HEK293 (cell line): ENCODE measurements at regions not wholly inside any gene's neighbourhood (a gene's known extent, or its start where the extent isn't known, plus 50 kb on each side); places are given as distances from the start of the nearest gene placed in this dataset.

ENCODE experiments used
- OSR2 ChIP-seq: fragments of 450-650 bp; formaldehyde crosslinking; IDR thresholded peaks from 2 replicates; pipeline ENCODE4 v1.5.1; 2016; ENCODE audit warnings: missing biosample characterization, missing genetic modification characterization
- ZBTB17 ChIP-seq: fragments of 450-650 bp; formaldehyde crosslinking; IDR thresholded peaks from 2 replicates; pipeline ENCODE4 v1.5.1; 2016; ENCODE audit warnings: missing biosample characterization, missing genetic modification characterization
- ZNF184 ChIP-seq: fragments of 450-650 bp; IDR thresholded peaks from 2 replicates; pipeline ENCODE4 v1.5.1; 2018; ENCODE audit warnings: missing biosample characterization, mild to moderate bottlenecking, missing genetic modification characterization
- TF ChIP-seq, protein P1 (sequence below): fragments of 450-650 bp; formaldehyde crosslinking; IDR thresholded peaks from 2 replicates; pipeline ENCODE4 v1.5.1; 2016; ENCODE audit warnings: missing biosample characterization, missing genetic modification characterization
- TF ChIP-seq, protein P2 (sequence below): fragments of 450-650 bp; formaldehyde crosslinking; IDR thresholded peaks from 2 replicates; pipeline ENCODE4 v1.5.1; 2016; ENCODE audit warnings: missing biosample characterization, missing genetic modification characterization
- TF ChIP-seq, protein P3 (sequence below): fragments of 450-650 bp; formaldehyde crosslinking; IDR thresholded peaks from 2 replicates; pipeline ENCODE4 v1.5.1; 2016; ENCODE audit warnings: missing biosample characterization, missing genetic modification characterization, low read depth
- TF ChIP-seq, protein P4 (sequence below): fragments of 450-650 bp; formaldehyde crosslinking; IDR thresholded peaks from 2 replicates; pipeline ENCODE4 v1.5.1; 2017; ENCODE audit warnings: missing biosample characterization, mild to moderate bottlenecking, missing genetic modification characterization, moderate library complexity

DNA sequence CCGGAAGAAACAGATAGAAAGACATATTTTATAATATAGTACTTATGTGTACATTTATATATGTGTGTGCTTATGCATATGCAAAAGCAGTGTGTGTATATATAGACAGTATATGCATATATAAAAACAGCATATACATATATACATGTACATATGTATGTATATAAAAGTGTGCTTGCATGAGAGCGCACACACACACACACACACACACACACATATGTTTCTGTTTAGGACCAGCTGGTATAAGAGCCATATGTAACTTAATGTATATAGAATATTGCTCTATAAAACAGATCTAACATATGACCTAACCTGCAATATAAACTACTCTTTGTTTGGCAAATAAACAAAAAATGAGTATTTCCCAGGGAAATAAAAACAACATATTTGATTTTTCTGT lies 65.1 kb upstream of the CDH9 start:
- TF ChIP-seq, protein P1, sequence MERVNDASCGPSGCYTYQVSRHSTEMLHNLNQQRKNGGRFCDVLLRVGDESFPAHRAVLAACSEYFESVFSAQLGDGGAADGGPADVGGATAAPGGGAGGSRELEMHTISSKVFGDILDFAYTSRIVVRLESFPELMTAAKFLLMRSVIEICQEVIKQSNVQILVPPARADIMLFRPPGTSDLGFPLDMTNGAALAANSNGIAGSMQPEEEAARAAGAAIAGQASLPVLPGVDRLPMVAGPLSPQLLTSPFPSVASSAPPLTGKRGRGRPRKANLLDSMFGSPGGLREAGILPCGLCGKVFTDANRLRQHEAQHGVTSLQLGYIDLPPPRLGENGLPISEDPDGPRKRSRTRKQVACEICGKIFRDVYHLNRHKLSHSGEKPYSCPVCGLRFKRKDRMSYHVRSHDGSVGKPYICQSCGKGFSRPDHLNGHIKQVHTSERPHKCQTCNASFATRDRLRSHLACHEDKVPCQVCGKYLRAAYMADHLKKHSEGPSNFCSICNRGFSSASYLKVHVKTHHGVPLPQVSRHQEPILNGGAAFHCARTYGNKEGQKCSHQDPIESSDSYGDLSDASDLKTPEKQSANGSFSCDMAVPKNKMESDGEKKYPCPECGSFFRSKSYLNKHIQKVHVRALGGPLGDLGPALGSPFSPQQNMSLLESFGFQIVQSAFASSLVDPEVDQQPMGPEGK: no peak
- TF ChIP-seq, protein P2, sequence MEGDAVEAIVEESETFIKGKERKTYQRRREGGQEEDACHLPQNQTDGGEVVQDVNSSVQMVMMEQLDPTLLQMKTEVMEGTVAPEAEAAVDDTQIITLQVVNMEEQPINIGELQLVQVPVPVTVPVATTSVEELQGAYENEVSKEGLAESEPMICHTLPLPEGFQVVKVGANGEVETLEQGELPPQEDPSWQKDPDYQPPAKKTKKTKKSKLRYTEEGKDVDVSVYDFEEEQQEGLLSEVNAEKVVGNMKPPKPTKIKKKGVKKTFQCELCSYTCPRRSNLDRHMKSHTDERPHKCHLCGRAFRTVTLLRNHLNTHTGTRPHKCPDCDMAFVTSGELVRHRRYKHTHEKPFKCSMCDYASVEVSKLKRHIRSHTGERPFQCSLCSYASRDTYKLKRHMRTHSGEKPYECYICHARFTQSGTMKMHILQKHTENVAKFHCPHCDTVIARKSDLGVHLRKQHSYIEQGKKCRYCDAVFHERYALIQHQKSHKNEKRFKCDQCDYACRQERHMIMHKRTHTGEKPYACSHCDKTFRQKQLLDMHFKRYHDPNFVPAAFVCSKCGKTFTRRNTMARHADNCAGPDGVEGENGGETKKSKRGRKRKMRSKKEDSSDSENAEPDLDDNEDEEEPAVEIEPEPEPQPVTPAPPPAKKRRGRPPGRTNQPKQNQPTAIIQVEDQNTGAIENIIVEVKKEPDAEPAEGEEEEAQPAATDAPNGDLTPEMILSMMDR: no peak
- no peak for TF ChIP-seq ZBTB17
- TF ChIP-seq, protein P3, sequence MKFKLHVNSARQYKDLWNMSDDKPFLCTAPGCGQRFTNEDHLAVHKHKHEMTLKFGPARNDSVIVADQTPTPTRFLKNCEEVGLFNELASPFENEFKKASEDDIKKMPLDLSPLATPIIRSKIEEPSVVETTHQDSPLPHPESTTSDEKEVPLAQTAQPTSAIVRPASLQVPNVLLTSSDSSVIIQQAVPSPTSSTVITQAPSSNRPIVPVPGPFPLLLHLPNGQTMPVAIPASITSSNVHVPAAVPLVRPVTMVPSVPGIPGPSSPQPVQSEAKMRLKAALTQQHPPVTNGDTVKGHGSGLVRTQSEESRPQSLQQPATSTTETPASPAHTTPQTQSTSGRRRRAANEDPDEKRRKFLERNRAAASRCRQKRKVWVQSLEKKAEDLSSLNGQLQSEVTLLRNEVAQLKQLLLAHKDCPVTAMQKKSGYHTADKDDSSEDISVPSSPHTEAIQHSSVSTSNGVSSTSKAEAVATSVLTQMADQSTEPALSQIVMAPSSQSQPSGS (tag by site-specific recombination): no peak
- TF ChIP-seq ZNF184 (tag by site-specific recombination): no peak
- TF ChIP-seq, protein P4, sequence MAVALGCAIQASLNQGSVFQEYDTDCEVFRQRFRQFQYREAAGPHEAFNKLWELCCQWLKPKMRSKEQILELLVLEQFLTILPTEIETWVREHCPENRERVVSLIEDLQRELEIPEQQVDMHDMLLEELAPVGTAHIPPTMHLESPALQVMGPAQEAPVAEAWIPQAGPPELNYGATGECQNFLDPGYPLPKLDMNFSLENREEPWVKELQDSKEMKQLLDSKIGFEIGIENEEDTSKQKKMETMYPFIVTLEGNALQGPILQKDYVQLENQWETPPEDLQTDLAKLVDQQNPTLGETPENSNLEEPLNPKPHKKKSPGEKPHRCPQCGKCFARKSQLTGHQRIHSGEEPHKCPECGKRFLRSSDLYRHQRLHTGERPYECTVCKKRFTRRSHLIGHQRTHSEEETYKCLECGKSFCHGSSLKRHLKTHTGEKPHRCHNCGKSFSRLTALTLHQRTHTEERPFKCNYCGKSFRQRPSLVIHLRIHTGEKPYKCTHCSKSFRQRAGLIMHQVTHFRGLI (tag by site-specific recombination): no peak
- TF ChIP-seq OSR2: no peak
